ENCODE measurements at regions not wholly inside any gene's neighbourhood (a gene's known extent, or its start where the extent isn't known, plus 50 kb on each side); places are given as distances from the start of the nearest gene placed in this dataset.
"Not testable (repeated sequence)": the region's sequence is repeated elsewhere in the genome, so short reads cannot be mapped to it uniquely, and the experiment has no call there.

GRCh38 chr20:57104113-57104512 lies 162.3 kb downstream of the BMP7 start:
- no peak for DNase-seq

- DNase-seq: no peak
Observed at GRCh38 chr20:57104651-57105204, 161.7 kb downstream of the BMP7 start.

- no peak for DNase-seq
Observed at GRCh38 chr20:57106030-57106682, 160.3 kb downstream of the BMP7 start.

- no peak for DNase-seq
Observed at GRCh38 chr20:57106692-57107091, 159.7 kb downstream of the BMP7 start.

- no peak for DNase-seq
Observed at GRCh38 chr20:57107208-57107607, 159.2 kb downstream of the BMP7 start.

GRCh38 chr20:57108218-57108617 lies 158.2 kb downstream of the BMP7 start:
- DNase-seq: no peak

GRCh38 chr20:57108742-57109570 lies 157.5 kb downstream of the BMP7 start:
- DNase-seq: peak; percentile 53

GRCh38 chr20:57109571-57109953 lies 156.9 kb downstream of the BMP7 start:
- DNase-seq: no peak

- DNase-seq: not testable (repeated sequence)
Observed at GRCh38 chr20:57110121-57111027, 156.1 kb downstream of the BMP7 start.

GRCh38 chr20:57111028-57111373 lies 155.4 kb downstream of the BMP7 start:
- DNase-seq: no peak

GRCh38 chr20:57112448-57112847 lies 154.0 kb downstream of the BMP7 start:
- no peak for DNase-seq

- DNase-seq: no peak
Observed at GRCh38 chr20:57114290-57115005, 152.0 kb downstream of the BMP7 start.

- no peak for DNase-seq
Observed at GRCh38 chr20:57117296-57117695, 149.1 kb downstream of the BMP7 start.

- DNase-seq: no peak
Observed at GRCh38 chr20:57118107-57118769, 148.2 kb downstream of the BMP7 start.

Measured in muscle of arm (tissue), 1 donor.